AG04450 (cell line): ENCODE measurements at regions not wholly inside any gene's neighbourhood (a gene's known extent, or its start where the extent isn't known, plus 50 kb on each side); places are given as distances from the start of the nearest gene placed in this dataset.

Experiments
- CTCF ChIA-PET: fragments of 300-600, 350-600 bp; formaldehyde crosslinking; extraction: SDS; loops from one replicate; lab custom pipeline; 2022; ENCODE audit warnings: antibody characterized with exemption, inconsistent platforms; lab: Charles Lee
- POLR2A ChIA-PET: fragments of 350-600 bp; formaldehyde crosslinking; extraction: SDS; loops from one replicate; lab custom pipeline; 2021; ENCODE audit warnings: antibody characterized with exemption, inconsistent platforms; lab: Yijun Ruan, JAX
- DNase-seq: peaks from one replicate; pipeline ENCODE4 v3.0.0-alpha.2; 2011; ENCODE audit warnings: low read depth, low spot score
- H3K27ac ChIP-seq: one replicate; pipeline ENCODE4 v1.5.1; 2012; ENCODE audit warnings: low read depth, low read length, control low read depth
- H3K27me3 ChIP-seq: one replicate; pipeline ENCODE4 v1.6.0; 2012; ENCODE audit warnings: low read length; ENCODE audit not compliant: control insufficient read depth, insufficient read depth
- H3K4me3 ChIP-seq: 2 replicates; pipeline ENCODE4 v1.5.1; 2011; ENCODE audit warnings: mild to moderate bottlenecking, low read depth, low read length, control low read depth
- H3K9me3 ChIP-seq: 2 replicates; pipeline ENCODE4 v1.5.1; 2012; ENCODE audit warnings: low read length; ENCODE audit not compliant: control insufficient read depth, insufficient read depth
- CTCF ChIP-seq: IDR thresholded peaks from 2 replicates; pipeline ENCODE4 v1.5.1; 2011; ENCODE audit warnings: low read depth, low read length, control low read depth, inconsistent platforms

DNA sequence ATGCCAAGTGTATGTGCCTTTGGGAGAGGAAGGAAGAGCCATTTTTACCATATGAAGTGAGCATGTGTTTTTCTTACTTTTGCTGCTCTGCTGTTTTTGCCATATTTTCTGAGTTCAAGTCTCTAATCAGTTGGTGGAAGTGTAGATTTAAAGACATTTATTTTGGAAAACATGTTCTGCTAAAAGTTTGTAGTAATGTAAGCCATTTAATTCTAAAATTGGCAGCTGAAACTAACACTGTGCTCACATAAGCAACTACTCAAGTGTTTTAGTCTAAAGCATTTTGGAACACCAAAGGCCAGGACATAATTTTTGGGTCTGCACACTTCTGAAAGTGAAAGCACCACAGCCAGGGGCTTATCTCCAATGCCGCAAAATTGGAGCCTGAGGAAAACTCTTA, 363.4 kb upstream of the ZNF608 start:
- Histone ChIP-seq H3K27me3 (no peaks in the 10 kb centered on the region), H3K27ac (no peak overlapping the region), H3K4me3 (no peak overlapping the region), H3K9me3 (no peaks in the 10 kb centered on the region)
- no peak for DNase-seq
- TF ChIP-seq CTCF, result no peak
- ChIA-PET POLR2A (no interaction called here), CTCF (interaction anchor here (0.6 kb wide), 1 partner anchor 177 kb away, joined by 3 read pairs; no protein-coding TSS in a partner anchor)

GRCh38 chr5:125112196-125112595, 365.8 kb upstream of the ZNF608 start:
- peak; percentile 32 for DNase-seq
- Histone ChIP-seq H3K9me3 (no peaks in the 10 kb centered on the region), H3K4me3 (no peak overlapping the region), H3K27me3 (no peaks in the 10 kb centered on the region), H3K27ac (no peak overlapping the region)
- no peak for TF ChIP-seq CTCF
- ChIA-PET CTCF (no interaction called here), POLR2A (no interaction called here)

DNA sequence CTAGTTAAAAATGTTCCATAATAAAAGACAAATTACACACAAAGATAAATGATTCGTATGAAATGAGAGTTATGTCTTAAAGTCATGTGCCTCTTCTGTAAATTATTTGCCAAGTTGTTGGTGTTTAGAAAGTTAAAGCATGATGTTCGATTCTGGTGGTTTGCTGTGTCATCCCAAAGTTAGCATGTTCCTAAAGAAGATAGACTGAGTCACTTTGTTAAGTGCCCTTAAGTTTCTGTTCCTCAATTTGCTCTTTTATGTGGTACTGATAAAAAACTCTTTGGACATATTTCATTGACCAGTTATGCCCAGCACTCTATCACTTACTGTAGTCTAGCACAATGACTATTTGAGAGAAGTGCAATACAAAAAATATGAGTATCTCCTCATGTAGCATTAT, 366.9 kb upstream of the ZNF608 start:
- H3K4me3 ChIP-seq, result no peak overlapping the region
- POLR2A ChIA-PET, result no interaction called here
- CTCF ChIA-PET, result no interaction called here
- H3K9me3 ChIP-seq, result no peaks in the 10 kb centered on the region
- DNase-seq, result no peak
- H3K27ac ChIP-seq, result no peak overlapping the region
- TF ChIP-seq CTCF, result no peak
- H3K27me3 ChIP-seq, result no peaks in the 10 kb centered on the region

DNA sequence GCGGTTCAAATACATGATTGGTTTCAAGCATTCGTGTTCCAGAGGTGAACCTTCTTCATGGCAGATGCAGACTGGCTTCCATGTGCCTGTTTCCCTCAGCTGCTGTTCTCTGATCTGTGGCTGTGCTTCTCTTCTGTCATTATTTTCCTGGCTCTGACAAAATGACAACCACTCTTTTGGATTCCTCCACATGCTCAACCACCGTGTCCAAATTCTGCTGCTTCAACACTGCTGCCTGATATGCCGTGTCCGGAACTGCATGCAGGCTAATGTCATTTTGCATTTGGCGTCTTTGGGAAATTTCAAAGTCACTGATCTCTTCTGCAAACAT, 368.7 kb upstream of the ZNF608 start:
- no peak overlapping the region for H3K27ac ChIP-seq
- POLR2A ChIA-PET, result no interaction called here

GRCh38 chr5:125117566-125117965, 371.1 kb upstream of the ZNF608 start:
- DNase-seq, result no peak
- ChIA-PET CTCF (no interaction called here), POLR2A (no interaction called here)

More for the DNA sequence above, 368.7 kb upstream of the ZNF608 start:
- H3K4me3 ChIP-seq, result no peak overlapping the region
- DNase-seq, result no peak
- H3K9me3 ChIP-seq, result no peaks in the 10 kb centered on the region
- H3K27me3 ChIP-seq, result no peaks in the 10 kb centered on the region
- CTCF ChIA-PET, result no interaction called here
- TF ChIP-seq CTCF, result no peak

More at GRCh38 chr5:125117566-125117965, 371.1 kb upstream of the ZNF608 start:
- no peak for TF ChIP-seq CTCF
- H3K27me3 ChIP-seq, result no peaks in the 10 kb centered on the region
- H3K27ac ChIP-seq, result no peak overlapping the region
- H3K4me3 ChIP-seq, result no peak overlapping the region
- H3K9me3 ChIP-seq, result no peaks in the 10 kb centered on the region
